ENCODE measurements at regions not wholly inside any gene's neighbourhood (a gene's known extent, or its start where the extent isn't known, plus 50 kb on each side); places are given as distances from the start of the nearest gene placed in this dataset.
A peak's percentile ranks its signal among the peaks of the same experiment; 100 is the strongest.

GRCh38 chr4:187179086-187180058 lies 455.7 kb upstream of the FAT1 start:
- Histone ChIP-seq H3K27me3 (no peaks in the 10 kb centered on the region), H3K36me3 (no peaks in the 10 kb centered on the region), H3K27ac (no peak overlapping the region), H3K9me3 (ENCODE audit: low read depth) (no peaks in the 10 kb centered on the region), H3K4me3 (no peak overlapping the region), H3K4me1 (ENCODE audit: low read depth) (no peaks in the 10 kb centered on the region)
- TF ChIP-seq, protein P1, sequence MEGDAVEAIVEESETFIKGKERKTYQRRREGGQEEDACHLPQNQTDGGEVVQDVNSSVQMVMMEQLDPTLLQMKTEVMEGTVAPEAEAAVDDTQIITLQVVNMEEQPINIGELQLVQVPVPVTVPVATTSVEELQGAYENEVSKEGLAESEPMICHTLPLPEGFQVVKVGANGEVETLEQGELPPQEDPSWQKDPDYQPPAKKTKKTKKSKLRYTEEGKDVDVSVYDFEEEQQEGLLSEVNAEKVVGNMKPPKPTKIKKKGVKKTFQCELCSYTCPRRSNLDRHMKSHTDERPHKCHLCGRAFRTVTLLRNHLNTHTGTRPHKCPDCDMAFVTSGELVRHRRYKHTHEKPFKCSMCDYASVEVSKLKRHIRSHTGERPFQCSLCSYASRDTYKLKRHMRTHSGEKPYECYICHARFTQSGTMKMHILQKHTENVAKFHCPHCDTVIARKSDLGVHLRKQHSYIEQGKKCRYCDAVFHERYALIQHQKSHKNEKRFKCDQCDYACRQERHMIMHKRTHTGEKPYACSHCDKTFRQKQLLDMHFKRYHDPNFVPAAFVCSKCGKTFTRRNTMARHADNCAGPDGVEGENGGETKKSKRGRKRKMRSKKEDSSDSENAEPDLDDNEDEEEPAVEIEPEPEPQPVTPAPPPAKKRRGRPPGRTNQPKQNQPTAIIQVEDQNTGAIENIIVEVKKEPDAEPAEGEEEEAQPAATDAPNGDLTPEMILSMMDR (IDR thresholded peaks at IDR 0.05; ENCODE audit: low read depth, low read length): no peak
- DNase-seq (ENCODE audit: low read depth in 1 of 2, low spot score in 1 of 2): peak in 1 of 2 donors; percentile 12

GRCh38 chr4:187181054-187181453 lies 457.4 kb upstream of the FAT1 start:
- Histone ChIP-seq H3K4me3 (no peak overlapping the region), H3K9me3 (ENCODE audit: low read depth) (no peaks in the 10 kb centered on the region), H3K4me1 (ENCODE audit: low read depth) (no peaks in the 10 kb centered on the region), H3K27ac (no peak overlapping the region), H3K36me3 (no peaks in the 10 kb centered on the region), H3K27me3 (no peaks in the 10 kb centered on the region)
- TF ChIP-seq, protein P1 (IDR thresholded peaks at IDR 0.05; ENCODE audit: low read depth, low read length): no peak
- no peak for DNase-seq (ENCODE audit: low read depth in 1 of 2, low spot score in 1 of 2)

- Histone ChIP-seq H3K36me3 (no peaks in the 10 kb centered on the region), H3K27me3 (no peaks in the 10 kb centered on the region), H3K4me1 (ENCODE audit: low read depth) (no peaks in the 10 kb centered on the region), H3K27ac (no peak overlapping the region), H3K4me3 (no peak overlapping the region), H3K9me3 (ENCODE audit: low read depth) (no peaks in the 10 kb centered on the region)
- TF ChIP-seq, protein P1 (IDR thresholded peaks at IDR 0.05; ENCODE audit: low read depth, low read length): no peak
- DNase-seq (ENCODE audit: low read depth in 1 of 2, low spot score in 1 of 2): no peak
Observed at GRCh38 chr4:187183346-187183745, 459.7 kb upstream of the FAT1 start.

DNA sequence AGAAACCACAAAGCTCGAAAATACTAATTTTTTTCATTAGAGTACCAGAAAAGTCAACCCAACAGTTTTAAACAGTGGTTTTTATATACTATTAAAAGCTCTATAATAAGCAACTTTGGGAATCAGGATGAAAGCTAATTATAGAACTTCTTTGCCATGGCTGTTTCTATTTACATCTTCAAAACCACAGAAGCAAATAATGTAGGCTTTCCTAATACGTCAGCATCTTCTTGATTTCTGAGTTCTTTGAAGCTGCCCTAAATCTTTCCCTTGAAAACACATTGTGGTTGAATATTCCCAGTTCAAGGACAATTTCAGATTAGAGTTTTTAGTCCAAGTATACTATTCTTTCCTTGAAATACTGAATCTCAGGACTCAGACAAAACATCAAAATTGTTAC lies 460.2 kb upstream of the FAT1 start:
- no peak for DNase-seq (ENCODE audit: low read depth in 1 of 2, low spot score in 1 of 2)
- Histone ChIP-seq H3K4me1 (ENCODE audit: low read depth) (no peaks in the 10 kb centered on the region), H3K4me3 (no peak overlapping the region), H3K9me3 (ENCODE audit: low read depth) (no peaks in the 10 kb centered on the region), H3K36me3 (no peaks in the 10 kb centered on the region), H3K27me3 (no peaks in the 10 kb centered on the region), H3K27ac (no peak overlapping the region)
- TF ChIP-seq, protein P1 (IDR thresholded peaks at IDR 0.05; ENCODE audit: low read depth, low read length): no peak

GRCh38 chr4:187184508-187184907 lies 460.9 kb upstream of the FAT1 start:
- no peaks in the 10 kb centered on the region for H3K27me3 ChIP-seq
- H3K4me3 ChIP-seq: no peak overlapping the region
- TF ChIP-seq, protein P1 (IDR thresholded peaks at IDR 0.05; ENCODE audit: low read depth, low read length): no peak
- no peak overlapping the region for H3K27ac ChIP-seq
- no peaks in the 10 kb centered on the region for H3K4me1 ChIP-seq (ENCODE audit: low read depth)
- DNase-seq (ENCODE audit: low read depth in 1 of 2, low spot score in 1 of 2): no peak
- no peaks in the 10 kb centered on the region for H3K9me3 ChIP-seq (ENCODE audit: low read depth)
- no peaks in the 10 kb centered on the region for H3K36me3 ChIP-seq
